Frontal cortex (tissue), 3 donors: ENCODE measurements at regions not wholly inside any gene's neighbourhood (a gene's known extent, or its start where the extent isn't known, plus 50 kb on each side); places are given as distances from the start of the nearest gene placed in this dataset.

Experiments
- DNase-seq, 2 donors: peaks; one replicate each; pipeline ENCODE4 v3.0.0; 2012; ENCODE audit warnings: low spot score in 2 of 2
- FAIRE-seq: peaks from 2 replicates; lab custom pipeline; 2012; peaks lifted over from hg19 to GRCh38; lab: Jason Lieb, UNC
- donor health status: control.
- donor health status: control.
- donor health status: control.

DNA sequence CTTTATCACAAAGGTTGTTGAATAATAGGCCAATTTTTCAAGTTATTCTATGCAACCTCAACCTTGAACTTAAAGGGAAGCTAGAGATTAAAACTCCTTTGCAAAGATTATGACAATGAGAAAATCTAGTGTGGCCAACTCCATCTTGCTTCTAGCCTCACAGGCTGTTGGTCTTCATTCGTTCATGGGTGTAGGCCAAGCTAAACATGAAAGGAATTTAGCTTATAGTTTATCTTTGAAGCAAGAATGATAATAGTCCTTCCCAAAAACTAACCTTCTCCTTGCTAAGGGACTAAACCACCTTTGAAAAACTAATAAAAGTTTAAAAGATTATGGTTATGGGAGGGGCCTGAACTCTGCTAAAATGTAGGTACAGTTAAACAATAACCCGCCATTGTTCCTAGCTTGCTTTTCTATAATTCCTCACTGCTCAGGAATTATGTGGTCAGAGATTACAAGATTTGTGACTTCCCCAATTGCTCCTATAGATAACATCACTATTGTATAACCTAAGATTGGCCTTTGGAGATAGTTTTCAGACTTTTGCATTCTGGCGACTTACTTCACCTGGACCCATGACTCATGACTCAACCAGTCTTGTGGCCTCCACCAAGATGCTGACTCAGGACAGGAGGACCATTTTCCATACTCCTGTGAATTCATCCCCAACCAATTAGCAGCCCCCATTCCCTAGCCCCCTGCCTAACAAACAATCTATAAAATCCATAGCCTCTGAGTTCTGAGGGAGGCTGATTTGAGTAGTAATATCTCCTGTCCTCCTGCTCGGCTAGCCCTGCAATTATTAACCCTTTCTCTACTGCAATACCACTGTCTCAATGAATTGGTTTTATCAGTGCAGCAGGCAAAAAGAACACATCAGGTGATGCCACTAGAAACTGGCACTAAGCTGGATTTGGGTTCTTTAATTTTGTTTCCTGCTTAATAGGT is 154.5 kb downstream of the CD83 start:
- DNase-seq (no peak), FAIRE-seq (no peak)

DNA sequence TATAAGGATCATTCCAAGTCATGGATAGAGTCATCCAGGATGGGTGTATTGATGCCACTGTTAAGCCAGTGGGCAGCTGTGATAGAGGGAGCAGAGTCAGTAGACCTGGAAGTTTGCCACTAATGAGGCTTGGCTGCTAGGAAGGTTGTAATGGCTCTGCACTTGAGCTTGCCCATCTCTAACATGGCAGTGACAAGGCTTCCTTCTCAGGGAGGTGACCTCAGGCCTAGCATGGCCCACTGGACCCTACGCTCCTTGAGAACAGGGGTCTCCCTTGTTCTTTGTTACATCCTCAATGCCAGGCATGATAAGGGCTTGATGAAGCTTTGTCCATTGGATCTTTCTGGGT is 155.1 kb downstream of the CD83 start:
- no peak for FAIRE-seq

DNA sequence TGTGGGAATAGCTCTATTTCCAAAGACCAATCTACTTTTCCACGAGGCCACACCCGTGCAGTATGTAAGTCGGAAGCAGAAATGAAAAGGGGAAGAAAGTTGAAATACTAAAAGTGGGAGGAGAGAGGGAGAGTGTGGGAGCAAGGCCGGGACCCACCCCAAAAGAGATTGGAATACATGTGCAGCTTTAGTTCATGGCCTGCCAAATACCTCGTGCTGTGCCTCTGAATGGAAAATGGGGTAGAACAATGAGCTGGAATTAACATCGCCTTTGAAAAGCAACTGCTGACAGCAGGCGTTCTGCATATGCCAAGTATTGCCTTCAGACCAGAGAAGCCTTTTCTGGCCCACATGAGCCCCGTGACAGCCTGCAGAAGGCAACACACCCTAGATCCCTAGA is 155.6 kb downstream of the CD83 start:
- DNase-seq (no peak), FAIRE-seq (no peak)

More for the DNA sequence above, 155.1 kb downstream of the CD83 start:
- DNase-seq = no peak

DNA sequence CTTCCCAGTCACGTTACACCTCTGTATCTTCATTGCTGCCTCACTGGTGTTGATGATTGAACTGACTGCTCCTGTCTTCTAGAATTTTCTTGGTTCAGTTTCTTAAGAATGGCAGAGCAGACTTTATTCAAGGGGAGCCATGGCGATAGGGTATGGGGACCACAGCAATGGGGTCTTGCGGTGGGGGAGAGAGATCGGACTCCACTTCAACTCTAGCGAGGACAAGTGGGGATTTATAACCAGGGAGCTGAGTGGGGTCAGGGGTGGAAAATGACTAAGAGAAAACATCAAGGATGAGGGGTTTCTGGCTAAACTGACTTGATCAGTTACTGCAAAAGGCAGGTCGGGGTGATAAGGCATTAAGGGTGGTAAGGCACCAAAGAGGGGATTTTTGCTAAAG is 156.4 kb downstream of the CD83 start:
- no peak for FAIRE-seq
- DNase-seq = no peak

DNA sequence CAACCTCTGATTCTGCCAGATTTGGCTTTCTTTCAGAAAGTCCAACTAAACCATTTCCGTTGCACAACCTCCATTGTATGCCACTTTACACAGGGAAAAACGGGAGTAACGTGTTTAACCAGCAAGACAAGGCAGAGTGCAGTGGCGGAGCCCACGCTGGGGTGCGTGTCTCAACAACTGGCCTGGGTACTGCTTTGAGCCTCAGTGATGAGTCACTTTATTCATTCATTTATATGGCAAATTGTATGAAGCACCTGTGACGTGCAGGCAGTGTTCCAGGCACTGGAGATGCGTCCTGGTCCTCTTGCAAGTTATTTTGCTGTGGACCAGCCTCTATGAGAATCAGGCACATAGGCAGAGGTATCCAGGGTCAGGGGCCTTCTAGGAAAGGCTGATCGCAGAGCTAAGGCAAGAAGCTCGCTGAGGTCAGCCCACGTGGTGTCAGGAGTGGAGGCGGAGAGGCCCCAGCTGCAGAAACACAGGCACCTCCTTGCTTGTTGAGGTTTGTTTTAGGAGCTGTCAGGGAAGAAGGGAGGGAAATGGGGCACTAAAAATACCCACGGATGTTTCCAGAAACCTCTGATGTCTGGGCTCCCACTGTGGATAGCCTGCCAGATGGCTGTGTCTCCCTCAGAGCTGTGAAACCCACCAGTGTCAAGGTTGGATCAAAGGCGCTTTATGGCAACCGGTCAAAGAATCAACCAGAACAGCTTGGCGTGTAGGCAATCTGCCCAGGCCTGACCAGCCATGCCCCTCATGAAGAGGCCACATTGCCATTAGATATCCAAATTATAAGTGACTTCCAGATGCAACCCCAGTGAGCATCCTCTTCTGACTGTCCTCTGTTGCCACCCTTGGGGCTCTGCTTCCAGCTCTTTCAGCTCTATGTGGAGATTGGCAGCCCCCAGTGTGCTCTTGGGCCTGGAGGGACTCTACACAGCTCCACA is 157.2 kb downstream of the CD83 start:
- DNase-seq = no peak
- no peak for FAIRE-seq

DNA sequence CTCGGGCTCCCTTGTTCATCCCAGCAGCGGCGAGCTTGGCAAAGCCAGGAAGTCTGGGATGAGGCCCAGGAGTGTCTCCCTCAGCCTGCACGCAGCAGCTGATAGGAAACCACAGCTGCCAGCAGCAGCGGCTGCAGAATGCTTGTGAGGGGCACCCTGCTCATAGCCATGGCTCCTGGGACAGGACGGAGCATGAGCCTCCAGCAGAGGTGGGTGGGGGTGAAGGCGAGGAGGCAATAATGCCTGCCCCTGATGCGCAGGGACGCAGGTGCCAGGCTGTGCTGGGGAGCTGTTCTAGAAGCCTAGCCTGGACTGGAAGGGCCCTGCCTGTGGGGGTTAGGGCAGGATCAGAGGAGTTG is 157.9 kb downstream of the CD83 start:
- DNase-seq (no peak), FAIRE-seq (no peak)

DNA sequence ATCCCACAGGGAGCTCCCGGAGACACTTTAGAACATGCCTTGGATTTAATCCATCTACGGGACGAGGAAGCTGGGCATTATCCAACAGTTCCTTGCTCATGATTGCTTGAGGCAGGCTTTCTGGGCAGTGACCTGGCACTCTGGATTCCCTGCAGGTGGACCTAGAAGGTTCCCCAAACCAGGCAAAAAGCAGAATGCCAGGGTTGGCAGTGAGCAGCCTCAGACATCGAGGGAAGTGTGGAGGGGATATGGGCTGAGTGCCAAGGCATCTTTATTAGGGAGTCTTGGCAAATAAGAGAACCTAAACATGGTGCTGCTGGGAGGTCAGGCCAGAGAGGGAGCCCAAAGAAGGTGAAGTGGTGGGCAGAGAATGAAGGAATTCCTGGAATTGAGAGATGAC is 158.5 kb downstream of the CD83 start:
- DNase-seq (no peak), FAIRE-seq (no peak)

DNA sequence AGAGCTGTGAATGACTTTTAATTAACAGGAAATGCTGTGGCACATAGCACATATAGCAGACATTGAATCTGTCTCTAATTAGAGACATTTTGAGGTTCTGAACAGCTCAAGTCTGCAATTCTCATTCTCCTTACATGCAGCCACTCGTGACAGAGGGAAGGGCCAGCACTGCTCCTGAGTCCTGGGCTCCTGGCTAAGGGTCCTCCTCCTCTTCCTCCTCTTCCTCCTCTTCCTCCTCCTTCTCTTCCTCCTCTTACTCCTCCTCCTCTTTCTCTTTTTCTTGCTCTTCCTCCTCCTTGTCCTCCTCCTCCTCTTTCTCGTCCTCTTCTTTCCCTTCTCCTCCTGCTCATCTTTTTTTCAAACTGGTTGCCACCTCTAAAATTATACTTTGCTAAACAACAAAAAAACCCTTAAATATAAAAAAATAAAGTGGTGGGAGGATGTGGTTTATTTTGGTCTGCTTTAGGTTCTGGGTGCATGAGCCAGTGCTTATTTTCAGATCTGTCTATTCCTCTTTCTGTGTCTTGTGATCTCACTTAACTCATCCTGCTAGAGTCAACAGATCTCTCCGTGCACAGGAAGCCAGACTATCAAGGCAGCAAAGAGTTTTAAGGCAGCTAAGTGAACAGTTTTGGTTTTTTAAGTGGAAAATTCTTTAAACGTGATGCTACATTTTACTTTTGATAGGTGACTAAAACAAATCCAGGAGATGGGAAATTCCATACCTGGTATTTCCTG is 159.3 kb downstream of the CD83 start:
- no peak for DNase-seq

DNA sequence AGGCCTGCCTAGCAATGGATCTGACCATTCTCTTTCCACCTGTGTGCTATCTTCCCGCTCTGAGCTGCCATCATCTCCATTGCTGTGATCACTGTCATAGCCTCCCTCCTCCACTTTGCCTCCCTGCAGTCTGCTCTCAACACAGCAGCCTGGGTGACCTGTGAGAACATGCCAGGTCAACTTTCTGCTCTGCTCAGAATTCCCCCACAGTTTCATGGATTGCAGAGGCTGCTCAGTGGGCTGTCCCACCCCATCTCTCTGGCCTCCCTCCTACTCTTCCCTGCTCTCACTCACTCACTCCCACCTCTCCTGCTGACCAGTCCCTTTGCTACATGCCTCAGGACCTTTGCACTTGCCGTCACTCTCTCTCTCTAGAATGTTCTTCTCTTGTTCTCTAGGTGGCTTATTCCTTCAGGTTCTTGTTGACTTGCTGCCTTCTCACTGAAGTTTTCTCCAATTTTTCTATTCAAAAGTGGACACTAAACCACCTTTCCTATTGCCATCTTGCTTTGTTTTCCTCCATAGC is 159.9 kb downstream of the CD83 start:
- no peak for FAIRE-seq
- DNase-seq = no peak

More for the DNA sequence above, 159.3 kb downstream of the CD83 start:
- FAIRE-seq = no peak

DNA sequence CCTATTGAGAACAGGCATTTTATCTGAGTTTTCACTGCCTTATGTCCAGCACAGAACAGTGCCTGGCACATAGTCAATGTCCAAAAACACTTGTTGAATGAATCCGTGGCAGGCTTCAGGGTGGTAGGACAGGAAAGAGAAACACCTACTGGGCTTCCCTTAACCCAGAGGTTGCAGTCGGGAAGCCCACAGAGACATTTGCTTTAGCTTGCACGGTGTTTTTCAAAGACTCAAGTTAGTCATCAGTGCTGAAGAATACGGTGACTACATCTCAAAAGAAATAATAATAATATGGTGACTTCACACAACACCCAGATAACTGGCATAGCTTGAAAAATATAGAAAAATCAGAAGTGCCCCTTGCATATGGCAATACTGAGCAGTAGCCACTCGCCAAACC is 160.4 kb downstream of the CD83 start:
- DNase-seq (no peak), FAIRE-seq (no peak)

DNA sequence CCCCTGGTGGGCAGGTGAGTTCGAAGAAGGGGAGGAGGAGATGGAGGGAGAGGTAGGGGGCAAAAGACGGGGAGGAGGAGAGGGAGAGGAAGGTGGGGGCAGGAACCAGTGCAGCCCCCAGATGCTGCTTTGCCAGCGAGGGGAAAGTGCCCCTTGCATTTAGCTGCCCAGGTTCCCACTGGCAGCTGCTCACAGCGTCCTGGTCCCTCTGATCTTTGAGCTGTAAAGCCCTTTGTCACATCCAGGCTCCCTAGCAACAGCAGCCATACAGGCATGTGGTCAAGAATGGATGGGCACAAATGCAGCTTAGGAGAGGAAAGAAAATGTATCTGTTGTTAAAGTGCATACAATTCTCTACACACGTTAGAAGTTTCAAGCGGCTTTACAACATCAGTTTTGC is 160.9 kb downstream of the CD83 start:
- DNase-seq = no peak
- FAIRE-seq = no peak

DNA sequence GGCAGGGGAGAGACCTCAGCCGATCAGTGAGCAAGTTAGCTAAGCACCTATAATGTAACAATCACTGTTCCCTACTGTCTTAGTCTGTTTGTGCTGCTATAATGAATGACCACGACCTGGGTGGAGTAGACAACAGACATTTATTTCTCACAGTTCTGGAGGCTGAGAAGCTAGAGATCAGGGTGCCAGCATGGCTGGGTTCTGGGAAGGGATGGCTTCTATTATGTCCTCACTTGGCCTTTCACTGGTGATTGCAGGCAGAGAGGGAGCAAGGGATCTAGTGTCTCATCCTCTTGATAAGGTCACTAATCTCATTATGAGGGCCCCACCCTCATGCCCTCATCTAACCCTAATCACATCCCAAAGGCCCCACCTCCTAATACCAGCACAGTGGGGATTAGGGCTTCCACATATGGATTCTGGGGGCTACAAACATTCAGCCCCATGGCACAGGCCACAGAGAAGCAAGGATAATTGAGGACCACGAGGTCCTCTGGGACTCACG is 162.5 kb downstream of the CD83 start:
- no peak for DNase-seq
- no peak for FAIRE-seq

DNA sequence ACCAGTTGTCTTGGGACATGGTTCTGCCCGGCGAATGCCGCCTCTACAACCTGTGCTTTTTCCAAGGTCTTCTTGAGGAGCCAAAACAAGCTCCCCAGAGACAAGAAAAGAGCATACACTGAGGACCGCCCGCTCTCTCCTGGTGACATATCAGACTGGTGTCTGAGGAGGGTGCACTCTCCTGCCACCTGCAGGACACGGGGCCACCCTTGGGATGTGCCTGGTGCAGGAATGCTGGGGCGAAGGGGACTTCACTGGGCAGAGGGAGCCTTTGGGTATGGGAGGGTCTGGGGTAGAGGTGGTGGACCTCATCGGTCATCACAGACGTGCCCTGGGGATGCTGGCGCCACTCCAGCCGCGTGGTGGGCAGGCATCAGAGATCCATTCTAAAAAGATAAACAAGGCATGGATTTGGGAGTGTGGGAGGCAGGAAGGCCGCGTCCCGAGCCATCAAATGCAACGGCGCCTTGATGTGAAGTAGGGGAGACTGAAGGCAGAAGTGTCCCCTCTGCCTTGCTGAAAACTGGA is 163.3 kb downstream of the CD83 start:
- DNase-seq (no peak), FAIRE-seq (no peak)

DNA sequence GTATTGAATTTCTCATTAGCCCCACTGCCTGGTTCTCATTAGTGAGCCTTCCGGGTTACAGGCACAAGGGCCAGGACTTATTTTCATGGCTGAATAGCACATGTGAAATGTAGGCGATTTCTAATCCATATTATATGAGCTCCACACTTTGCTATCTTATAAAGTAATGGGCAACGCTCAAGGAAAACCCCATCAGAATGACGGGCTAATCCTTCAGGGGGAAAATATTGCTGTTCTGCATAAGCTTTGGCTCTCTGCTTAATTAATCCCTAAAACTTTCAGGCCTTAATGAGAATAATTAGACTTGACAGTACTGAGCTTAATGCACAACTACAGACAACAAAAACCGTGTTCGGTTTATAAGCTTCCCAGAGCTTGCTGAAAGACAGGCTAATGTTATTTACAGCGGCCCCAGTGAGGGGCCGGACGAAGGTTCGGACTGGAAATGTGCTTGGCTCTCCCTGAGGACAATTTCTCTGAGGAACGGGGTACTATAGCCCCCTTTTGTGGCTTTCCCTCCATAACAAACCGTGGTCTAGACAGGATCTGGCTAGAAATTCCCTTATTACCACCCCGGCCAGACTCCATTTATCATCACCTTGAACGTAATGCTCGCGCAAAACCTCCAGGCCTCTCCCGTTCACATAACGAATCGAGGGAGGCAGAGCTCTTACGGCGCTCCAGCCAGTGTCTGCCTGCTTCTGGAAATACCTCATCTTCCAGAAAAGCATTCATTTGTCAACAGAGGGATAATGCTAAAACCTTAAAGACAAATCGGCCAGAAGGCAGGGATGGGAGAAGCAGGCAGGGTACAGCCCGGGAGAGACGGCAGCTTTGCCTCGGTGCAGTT is 164.5 kb downstream of the CD83 start:
- no peak for FAIRE-seq
- DNase-seq = no peak

DNA sequence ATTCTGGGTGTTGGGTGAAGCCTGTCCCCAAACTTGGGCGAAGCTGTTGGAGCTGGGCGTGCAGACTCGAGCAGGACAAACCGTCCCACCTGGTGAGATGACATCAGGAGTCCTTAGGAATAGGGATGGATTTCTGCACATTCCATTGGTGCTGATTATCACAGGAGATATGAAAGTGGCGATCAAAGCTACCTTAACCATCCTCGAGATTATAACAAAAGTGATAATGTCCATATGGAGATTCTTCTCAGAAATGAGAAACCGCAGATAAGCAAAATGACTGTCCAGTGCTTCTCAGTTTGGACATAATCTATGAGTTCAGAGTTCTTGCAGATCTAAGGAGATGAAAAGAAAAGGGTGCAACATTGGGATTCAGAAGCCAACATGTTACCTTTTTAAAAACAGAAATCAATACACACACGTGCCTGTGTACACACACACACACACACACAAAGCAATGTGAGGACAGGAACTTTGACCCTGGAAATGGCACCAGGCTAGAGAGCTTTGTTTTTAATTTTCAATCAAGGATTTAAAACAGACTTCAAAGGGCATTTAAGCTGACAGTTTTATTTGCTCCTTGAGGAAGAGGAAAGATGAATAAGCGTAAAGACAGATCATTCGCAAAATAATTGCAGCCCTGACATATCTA is 165.4 kb downstream of the CD83 start:
- FAIRE-seq (no peak), DNase-seq (no peak)

DNA sequence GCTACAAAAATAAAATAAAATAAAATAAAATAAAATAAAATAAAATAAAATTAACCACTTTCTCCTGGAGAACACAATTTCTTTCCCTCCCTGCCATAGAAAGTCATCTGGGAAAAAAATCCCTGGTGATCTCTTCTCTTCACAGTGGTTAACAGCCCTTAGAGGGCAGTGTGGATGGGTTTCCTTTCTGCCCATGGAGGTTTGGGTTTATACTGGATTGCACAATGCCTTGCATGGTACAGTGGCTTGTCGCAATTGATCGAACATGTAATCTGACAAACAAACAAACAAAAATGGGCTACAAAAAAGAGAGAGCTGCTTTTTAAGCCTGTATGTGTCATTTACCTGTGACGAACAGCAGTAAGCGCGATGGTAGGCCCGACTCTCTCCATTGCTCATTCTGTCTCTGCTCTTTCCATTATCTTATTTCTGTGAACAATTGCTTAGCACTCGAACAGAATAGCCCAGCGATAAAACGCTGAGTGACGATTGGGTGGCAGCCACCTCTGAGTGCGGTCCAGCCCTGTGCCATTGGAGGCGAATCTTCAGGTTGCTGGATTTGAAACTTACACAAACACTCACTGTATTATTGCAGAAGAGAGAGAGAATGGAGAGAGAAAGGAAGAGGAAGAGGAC is 166.1 kb downstream of the CD83 start:
- DNase-seq (no peak), FAIRE-seq (no peak)

DNA sequence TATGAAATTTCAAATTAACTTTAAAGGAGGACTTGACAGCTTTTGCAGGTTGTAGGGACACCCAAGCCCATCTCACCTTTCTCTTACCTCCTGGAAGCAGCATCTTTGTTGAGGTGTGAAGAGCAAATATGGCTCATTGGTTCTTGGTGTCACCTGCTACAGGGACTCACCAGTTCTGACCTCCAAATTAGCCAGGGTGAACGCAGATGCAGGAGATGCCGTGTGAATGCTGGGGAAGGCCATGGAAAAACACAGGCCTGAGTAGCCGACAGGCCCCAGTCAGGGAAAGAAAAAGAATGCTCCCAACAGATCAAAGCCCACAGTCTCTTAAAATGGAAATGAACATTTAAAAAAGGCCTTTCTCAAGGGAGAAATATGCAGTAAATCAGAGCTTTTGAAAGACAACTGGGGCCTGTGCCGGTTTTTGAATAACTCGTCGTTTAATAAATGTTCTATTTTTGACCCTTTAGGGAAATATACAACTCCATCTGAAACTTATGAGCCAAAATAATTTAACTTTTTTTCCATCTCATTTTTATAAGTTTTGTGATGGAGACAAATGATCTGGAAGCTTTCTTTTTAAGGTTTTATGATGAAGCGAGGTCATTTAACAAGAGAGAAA is 167.5 kb downstream of the CD83 start:
- no peak for DNase-seq
- FAIRE-seq = no peak
